Stromal cell of bone marrow (primary cell): ENCODE measurements at regions not wholly inside any gene's neighbourhood (a gene's known extent, or its start where the extent isn't known, plus 50 kb on each side); places are given as distances from the start of the nearest gene placed in this dataset.
"Not testable (repeated sequence)": the region's sequence is repeated elsewhere in the genome, so short reads cannot be mapped to it uniquely, and the experiment has no call there.

Experiments
- DNase-seq: peaks from one replicate; pipeline ENCODE4 v3.0.0-alpha.2; 2012; ENCODE audit warnings: low read depth

GRCh38 chr4:160100316-160100715, 997.4 kb downstream of the RAPGEF2 start:
- DNase-seq = no peak

- DNase-seq = no peak
Measured at GRCh38 chr4:160110891-160111290, 1008.0 kb downstream of the RAPGEF2 start.

DNA sequence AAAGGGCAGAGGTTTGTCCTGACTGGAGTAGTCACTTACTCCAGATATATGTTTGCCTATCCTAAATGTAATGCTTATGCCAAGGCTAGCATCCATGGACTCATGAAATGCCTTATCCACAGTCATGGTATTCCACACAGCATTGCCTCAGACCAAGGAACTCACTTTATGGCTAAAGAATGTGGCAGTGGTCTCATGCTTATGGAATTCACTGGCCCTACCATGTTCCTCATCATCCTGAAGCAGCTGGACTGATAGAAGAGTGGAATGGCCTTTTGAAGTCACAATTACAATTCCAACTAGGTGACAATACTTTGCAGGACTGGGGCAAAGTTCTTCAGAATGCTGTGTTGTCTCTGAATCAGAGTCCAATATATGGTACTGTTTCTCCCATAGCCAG, 1014.8 kb downstream of the RAPGEF2 start:
- DNase-seq = no peak

GRCh38 chr4:160125576-160126287, 1022.9 kb downstream of the RAPGEF2 start:
- DNase-seq = not testable (repeated sequence)

DNA sequence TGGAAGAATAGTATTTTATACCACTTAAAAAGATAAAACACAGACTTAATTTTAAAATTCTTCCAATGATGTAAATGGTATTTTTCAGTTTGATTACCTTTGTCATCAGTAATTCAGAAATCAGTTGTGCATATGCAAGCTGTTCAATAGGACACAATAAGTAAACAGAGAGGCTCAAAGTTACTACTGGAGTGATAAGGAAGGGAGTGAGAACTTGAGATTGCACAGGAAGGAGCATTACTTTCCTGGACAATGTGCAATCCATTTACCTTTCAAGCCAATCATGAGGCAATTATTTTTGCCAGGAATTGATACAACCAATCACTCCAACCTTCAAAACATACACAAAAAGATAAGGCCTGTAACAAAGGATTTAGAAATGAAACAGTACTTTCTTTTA, 1024.3 kb downstream of the RAPGEF2 start:
- DNase-seq = no peak

DNA sequence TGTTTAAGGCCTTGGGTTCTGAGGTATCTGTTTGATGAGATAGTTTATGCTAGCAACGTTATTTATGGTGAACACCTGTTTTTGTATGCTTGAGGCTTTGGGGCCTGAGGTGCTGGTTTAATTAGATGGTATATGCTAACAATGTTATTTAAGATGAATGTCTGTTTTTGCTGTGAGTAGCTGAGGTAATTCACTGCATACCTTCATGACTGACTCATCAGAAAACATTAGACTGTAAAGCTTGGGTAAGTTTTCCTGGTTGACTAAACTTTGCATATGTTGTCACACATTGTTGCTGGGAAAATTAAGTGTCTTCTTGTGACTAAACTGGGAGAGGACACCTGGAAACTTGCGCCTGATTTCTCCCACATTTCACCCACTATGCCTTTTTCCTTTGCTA, 1026.6 kb downstream of the RAPGEF2 start:
- DNase-seq = no peak

DNA sequence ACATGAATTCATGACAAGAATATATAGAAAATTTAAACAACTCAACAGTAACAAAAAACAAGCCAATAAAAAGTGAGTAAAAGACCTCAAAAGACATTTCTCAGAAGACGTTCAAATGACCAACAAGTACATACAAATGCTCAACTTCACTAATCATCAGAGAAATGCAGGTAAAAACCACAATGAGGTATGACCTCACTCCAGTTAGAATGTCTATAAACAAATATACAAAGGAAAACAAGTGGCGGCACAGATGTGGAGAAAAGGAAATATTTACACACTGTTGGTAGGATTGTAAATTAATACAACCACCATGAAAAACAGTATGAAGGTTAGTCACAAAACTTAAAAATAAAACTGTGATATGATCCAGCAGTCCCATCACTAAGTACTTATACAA, 1033.1 kb downstream of the RAPGEF2 start:
- no peak for DNase-seq

DNA sequence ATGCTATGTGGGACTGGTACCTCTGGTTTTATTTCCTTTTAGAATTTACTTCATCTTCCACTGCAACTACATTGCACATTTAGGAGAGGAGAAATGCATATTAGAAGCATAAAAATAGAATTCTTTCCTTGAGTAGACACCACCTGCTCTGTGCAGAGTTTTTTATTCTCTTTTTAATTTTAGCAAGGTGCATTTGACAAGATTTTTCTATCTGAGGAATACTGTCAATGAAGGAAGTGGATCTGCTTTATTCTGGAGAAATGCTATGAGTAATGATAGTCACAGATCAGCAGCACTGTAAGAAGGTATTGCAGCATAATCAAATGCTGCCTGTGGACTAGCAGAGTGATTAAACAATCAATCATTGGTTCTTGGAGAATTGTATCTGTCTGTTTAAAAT, 1038.3 kb downstream of the RAPGEF2 start:
- no peak for DNase-seq

GRCh38 chr4:160142579-160142978, 1039.7 kb downstream of the RAPGEF2 start:
- no peak for DNase-seq

- no peak for DNase-seq
Measured at GRCh38 chr4:160143574-160143973, 1040.7 kb downstream of the RAPGEF2 start.

- DNase-seq = no peak
Measured at GRCh38 chr4:160159457-160159856, 1056.6 kb downstream of the RAPGEF2 start.

DNA sequence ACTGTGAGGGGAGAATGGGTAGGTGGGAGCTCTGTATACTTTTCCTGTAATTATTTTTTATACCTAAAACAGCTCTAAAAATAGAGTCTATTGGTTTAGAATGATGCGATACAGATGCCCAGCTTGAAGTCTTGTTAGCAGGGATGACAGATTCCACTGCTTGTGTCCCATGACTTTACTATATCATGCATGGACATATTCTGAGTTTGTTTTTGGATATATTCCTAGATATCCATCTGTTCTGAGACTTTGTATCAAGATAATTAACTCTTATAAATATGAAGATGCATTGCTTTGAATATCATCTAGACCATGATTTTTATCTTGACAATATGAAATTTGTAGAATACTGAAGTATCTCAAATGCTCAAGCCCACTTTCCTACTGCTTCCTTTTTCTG, 1058.1 kb downstream of the RAPGEF2 start:
- no peak for DNase-seq

GRCh38 chr4:160175064-160175643, 1072.3 kb downstream of the RAPGEF2 start:
- DNase-seq = no peak

DNA sequence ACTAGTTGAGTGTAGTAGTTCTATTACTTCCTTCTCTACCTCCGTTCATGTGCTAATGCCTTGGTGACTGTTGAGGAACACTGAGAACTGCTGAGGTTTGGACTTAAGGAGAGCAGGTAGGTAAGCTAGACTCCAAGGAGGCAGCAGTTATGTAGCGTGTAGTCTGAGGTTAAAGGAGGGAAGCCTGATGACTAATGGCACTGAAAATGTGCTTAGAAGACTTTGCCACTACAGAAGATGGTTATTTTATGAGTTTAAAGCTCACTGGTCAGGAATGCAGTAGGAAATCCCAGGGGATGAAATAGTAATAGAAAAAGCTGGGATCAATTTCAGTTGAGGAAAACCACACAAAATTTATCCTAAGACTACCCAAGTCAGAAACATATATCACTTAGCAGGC, 1077.3 kb downstream of the RAPGEF2 start:
- peak; percentile 80 for DNase-seq

DNA sequence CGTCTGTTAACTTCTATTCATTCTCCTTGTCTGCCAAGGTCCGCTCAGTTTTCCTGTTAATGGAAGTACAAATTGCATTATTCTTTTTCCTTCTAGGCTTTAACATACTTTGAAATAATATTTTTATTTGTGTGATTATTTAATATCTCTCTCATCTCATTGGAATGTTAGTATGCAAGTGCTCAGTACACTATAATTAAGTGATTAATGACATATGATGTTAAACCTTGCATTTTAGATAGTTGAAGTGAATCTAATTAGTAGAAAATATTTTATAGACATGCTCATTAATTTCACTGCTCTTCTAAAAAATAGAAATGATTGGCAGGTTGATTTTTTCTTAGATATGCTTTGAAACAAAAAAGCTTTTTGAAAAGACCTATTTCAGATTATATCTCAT, 1079.8 kb downstream of the RAPGEF2 start:
- DNase-seq = no peak

- no peak for DNase-seq
Measured at GRCh38 chr4:160184884-160185283, 1082.0 kb downstream of the RAPGEF2 start.

DNA sequence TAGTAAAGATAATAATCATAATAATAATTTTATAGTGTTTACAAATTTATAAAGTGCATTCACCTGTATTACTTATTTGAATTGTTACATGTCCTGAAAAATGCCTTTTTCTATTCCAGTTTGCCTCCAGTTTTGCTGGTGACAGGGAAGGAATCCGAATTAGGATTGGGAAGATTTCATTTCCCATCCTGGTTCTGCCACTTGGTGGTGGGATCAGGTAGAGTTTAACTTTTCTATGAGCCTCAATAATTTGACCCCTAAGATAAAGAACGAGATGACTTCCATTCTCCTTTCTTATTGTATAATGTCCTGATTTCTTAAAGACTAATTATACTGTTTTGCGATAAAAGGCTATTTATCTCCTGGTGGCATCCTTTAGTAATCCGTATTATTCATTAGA, 1090.9 kb downstream of the RAPGEF2 start:
- no peak for DNase-seq

- DNase-seq = no peak
Measured at GRCh38 chr4:160194716-160195115, 1091.8 kb downstream of the RAPGEF2 start.

- peak; percentile 82 for DNase-seq
Measured at GRCh38 chr4:160202802-160203201, 1099.9 kb downstream of the RAPGEF2 start.

DNA sequence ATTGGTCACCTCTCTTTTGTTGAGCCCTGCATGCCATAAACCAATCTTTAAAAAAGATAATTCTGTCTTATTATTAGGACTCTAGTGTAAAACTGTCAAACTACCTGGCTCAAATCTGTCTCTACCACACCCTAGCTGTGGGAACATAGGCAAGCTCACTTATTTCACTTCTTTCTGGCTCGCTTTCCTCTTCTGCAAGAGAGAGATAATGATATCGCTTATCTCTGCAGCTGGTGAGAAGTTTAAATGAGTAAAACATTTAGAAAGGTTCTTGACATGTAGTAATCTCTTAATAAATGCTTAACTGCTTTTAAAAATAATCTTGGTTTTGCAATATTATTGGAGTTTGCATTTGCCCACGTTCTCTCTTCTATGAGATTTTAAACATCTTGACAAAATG, 1109.2 kb downstream of the RAPGEF2 start:
- no peak for DNase-seq

- no peak for DNase-seq
Measured at GRCh38 chr4:160213366-160213765, 1110.5 kb downstream of the RAPGEF2 start.

DNA sequence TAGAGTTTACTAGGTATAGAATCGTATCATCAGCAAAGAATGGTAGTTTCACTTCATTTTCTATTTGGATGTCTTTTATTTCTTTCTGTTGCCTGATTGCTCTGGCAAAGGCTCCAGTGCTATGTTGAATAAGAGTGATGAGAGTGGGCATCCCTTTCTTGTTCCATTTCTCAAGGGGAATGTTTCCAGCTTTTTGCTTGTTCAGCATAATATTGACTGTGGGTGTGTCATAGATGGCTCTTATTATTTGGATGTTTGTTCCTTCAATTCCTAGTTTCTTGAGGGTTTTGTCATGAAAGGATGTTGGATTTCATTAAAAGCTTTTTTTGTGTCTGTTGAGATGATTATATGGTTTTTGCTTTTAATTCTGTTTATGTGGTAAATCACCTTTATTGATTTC, 1114.5 kb downstream of the RAPGEF2 start:
- no peak for DNase-seq

DNA sequence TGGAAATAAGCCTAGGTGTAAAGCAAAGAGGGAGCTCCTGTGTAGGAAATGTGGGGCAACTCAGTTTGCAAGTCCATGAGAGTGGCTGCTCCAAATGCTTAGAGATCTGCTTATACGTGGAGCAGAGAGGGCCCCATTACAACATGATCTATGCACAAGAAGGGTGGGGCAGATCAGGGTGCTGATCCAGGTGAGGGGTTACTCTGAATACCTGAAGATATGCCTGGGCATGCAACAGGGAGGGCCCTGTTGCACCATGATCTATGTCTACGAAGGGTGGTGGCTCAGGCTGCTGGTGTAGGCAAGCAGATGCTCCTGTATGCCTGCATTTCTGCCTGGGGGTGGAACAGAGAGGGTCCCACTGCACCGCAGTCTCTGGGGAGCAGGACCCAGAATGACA, 1121.2 kb downstream of the RAPGEF2 start:
- no peak for DNase-seq

DNA sequence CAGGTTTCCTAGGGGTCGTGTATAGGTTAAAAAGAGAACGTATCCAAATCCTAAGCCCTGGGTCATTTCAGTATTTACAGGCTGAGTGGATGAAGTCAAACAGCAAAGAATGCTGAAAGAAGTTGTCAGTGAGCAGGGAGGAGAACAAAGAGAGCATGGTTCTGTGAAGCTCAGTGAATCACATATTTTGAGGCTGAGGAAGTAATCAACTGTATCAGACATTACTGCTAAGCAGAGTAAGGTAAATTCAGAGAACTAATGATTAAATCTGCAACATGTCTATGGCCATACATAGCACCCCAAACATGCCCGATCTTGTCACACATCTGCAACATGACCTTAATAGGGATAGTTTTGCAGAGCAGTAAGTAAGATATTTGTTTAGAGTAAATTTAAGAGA, 1130.3 kb downstream of the RAPGEF2 start:
- DNase-seq = no peak
